ENCODE measurements at regions not wholly inside any gene's neighbourhood (a gene's known extent, or its start where the extent isn't known, plus 50 kb on each side); places are given as distances from the start of the nearest gene placed in this dataset.

DNA sequence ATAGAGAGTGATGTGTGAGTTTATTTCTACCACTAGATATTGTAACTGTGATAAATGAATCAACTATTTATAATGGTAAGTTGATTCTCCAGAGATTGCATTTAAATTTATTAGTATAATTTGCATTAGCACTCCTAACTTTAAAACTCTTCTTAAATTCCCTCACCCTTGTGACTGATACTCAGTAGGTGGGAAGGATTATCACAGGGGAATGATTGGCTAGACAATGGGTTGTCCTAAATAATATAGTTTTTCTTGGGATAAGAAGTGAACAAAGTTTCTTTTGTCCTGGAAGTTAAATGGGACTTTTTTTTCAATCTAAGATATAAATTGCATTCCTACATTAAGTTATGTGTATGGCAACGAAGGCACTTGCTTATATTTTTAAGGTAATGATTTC, 169.2 kb upstream of the PITX2 start:
- TF ChIP-seq POLR2A (IDR thresholded peaks at IDR 0.05) = no peak
- TF ChIP-seq CTCF (IDR thresholded peaks at IDR 0.05) = no peak
- no peak for TF ChIP-seq EP300 (IDR thresholded peaks at IDR 0.05)
